Activated CD4-positive, alpha-beta T cell treated with anti-CD3 and anti-CD28 coated beads, Interleukin-2, amount 50 U/mL, for 4 hours (primary cell): ENCODE measurements at regions not wholly inside any gene's neighbourhood (a gene's known extent, or its start where the extent isn't known, plus 50 kb on each side); places are given as distances from the start of the nearest gene placed in this dataset.

Source experiments
- DNase-seq, 2 experiments: peaks; one replicate each; pipeline ENCODE4 v3.0.0-alpha.2; 2020

DNA sequence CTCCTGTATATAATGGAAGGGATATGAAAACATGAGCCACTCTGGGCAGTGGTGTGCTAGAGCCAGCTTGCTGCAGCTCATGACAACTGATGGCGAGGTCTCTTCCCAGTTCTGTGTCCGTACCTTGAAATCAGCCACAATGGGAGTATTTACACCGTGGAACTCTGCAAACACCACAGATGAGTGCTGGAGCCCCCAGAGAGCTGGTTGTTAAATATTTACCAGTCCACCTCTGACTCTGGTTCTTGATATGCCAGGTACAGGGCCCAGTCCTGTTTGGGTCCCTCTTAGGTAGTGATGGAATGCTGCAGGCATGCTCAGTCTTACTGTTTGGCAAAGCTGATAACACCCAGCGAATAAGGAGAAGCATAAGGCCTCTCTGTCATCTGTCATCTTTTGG lies 116.1 kb upstream of the GLI2 start:
- DNase-seq, result no peak

DNA sequence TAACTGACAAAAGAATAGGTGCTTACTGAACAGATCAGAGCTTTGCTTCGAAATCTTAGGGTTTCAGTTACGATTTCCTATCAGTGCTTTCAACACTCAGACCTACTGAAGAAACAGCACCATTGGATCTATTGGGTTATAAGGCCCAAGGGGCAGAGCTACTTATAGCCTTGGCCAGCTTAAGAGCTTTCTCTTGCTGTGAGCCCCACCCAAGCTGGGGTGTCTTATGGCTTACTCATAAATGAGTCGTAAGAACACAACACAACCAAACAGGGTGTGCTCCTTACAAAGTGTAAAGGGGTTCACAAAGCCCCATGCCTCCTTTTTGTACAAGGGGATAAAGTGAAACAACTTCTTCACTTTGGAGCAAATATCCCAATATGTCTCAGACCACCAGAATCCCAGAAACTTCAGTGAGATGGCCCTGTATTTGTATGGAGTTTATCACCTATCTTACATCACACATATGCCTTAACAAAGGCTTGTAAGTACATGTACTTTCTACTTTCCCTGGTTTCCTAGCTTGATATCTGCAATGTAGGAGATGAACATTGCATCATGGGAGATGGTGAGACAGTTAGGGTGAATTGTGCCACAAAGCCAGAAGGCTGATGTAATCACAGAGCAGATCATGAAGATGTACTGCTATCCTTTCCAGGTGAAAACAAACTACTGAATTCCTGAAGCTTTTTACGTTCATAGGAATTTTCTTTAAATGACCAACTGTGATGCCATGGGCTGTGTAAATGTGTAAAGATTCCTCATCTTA lies 115.5 kb upstream of the GLI2 start:
- DNase-seq, result no peak

GRCh38 chr2:120622159-120622869 lies 113.4 kb upstream of the GLI2 start:
- DNase-seq, result no peak

DNA sequence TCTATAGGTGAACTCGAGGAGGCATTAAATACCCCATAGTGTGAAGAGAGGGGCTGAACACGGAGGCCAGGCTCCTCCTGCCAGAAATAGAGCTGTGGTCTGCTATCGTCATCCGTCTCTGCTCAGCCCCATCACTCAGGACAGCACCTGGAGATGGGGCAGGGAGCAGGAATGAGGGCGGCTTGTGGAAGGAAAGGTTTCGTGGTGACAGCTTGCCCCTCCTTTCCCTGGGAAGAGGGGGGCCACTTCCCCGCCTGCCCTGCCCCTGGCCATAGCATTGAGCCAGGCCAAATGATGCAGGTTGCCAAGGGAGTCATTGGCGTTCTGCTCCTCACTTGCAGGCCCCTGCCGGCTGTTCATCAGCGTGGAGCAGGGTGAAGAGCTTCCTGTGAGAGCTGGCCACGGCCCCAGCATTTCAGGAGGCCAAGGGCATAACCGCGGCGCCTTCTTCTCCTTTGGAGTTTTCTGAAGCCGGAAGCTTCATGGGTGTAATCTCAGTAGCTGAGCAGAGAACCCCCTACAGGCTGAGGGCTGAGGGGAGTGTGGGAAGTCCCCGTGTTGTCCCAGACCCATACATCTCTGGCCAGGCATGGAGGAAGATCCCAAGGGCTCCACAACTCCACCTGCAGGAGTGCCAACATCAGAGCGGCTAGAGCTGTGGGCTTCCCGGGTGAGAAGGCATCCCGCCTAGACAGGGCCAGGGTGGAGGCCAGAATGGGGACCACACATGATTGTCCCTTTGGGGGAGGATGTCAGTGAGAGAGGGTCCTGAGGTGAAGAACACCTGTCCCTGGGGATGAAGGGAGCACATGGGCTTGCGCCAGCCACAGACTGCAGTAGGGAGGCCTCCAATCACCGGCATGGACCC lies 112.5 kb upstream of the GLI2 start:
- no peak for DNase-seq

- no peak for DNase-seq
These were observed 111.5 kb upstream of the GLI2 start for GRCh38 chr2:120624061-120624737.

DNA sequence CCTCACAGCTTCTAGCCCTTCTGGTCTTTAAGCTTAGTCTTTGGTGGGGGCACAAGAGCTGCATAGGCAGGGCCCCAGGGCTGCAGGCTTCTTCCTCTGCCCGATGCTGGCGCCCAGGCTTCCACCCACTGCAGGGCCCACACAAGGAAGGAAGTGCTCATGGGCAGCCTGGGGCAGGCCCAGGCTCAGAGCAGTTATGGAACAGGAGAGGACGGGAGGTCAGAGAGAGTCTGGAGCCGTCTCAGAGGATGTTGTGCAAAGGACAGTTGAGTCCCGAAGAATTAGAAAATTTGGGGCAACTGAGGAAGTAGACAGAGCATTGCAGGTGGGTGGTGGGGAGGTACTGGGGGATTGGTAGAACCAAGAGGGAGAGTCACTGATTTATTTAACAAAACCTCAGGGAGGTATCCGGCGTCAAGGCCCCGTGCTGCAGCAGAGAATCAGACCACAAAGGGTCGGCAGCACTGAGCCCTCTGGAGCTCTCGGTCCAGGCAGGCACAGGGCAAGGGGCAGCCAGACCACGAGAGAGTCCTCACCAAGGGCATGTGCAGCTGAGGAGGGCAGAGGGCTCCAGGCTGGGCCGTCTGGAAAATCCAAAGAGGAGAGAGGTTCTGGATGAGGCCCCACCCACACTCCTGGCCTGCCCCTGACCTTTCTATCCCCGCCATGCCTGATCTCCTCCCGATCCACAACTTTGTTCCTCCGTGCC lies 110.8 kb upstream of the GLI2 start:
- DNase-seq, result no peak

DNA sequence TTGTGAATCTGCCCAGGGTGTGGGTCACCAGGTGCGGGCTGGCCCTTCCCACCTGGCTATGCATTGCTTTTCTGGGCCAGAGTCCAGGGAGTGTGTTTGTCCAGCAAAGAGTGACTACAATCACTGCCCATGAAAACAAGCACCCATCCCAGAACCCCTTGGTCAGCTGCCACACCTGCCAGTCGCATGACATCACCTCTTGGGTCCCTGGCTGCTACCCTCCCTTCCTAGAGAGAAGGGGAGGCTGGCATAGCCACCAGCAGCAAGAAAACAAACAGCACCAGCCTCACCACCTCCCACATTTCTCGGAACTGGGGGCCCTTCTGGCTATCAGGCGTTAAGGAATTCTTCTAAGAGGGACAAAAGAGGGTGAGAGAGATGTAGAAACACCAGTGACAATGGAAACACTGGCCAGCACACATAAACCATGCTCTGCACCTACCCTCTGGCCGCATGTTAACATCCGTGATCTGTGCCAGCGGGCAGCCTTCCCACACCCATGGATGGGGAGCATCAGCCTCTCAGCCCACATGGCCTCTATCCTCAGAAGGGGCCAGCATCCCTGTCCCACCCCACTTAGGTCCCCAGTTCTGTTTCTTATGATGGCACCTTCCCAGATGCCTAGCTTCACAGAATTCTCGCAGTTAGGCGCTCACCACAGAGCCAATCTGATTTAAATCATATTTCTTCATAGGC lies 109.7 kb upstream of the GLI2 start:
- no peak for DNase-seq

- no peak for DNase-seq
These were observed 109.1 kb upstream of the GLI2 start for GRCh38 chr2:120626566-120626965.

DNA sequence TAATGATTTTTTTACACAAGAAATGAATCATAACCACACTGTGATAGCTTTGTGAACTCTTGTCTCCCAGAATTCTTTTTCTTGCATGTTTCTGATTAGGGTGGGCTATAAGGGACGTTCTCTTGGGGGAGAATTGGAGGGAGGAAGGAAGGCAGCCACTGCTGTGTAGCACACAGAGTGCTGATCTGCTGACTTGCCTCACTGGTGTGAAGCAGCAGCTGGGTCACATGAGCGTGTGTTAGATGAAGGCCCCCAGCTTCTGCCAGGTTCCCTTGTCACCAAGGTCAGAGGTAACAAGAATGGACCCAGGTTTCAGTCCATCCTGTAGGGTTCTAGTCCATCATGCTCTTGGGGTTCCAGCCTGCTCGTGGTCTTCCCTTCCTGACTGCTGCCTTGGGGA lies 107.4 kb upstream of the GLI2 start:
- DNase-seq, result no peak

- DNase-seq, result no peak
These were observed 106.3 kb upstream of the GLI2 start for GRCh38 chr2:120629241-120629895.

- DNase-seq, result no peak
These were observed 105.5 kb upstream of the GLI2 start for GRCh38 chr2:120630031-120630701.

- no peak for DNase-seq
These were observed 104.4 kb upstream of the GLI2 start for GRCh38 chr2:120631236-120631635.

DNA sequence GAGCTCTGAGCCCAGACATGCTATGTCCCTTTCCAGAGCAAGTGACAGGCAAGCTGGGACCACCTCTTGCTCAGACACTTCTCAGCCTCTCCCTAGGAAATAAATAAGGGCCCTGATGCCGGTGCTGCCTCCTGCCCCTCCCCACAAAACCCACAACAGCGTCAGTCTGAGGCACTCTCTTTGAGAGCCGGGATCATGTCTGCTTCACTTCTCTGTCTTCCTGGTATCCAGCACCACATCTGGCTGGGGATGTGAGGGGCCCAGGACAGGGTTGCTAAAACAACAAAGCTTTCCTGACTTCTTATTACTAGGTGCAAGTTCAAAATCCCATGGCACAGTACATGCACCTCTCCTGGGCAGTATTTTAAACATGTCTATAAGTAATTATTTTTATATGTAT lies 103.9 kb upstream of the GLI2 start:
- no peak for DNase-seq

- DNase-seq, result no peak
These were observed 102.6 kb upstream of the GLI2 start for GRCh38 chr2:120632796-120633646.

- DNase-seq, result no peak
These were observed 101.1 kb upstream of the GLI2 start for GRCh38 chr2:120634533-120634932.

GRCh38 chr2:120635146-120635545 lies 100.5 kb upstream of the GLI2 start:
- no peak for DNase-seq

- no peak for DNase-seq
These were observed 97.8 kb upstream of the GLI2 start for GRCh38 chr2:120637847-120638246.

DNA sequence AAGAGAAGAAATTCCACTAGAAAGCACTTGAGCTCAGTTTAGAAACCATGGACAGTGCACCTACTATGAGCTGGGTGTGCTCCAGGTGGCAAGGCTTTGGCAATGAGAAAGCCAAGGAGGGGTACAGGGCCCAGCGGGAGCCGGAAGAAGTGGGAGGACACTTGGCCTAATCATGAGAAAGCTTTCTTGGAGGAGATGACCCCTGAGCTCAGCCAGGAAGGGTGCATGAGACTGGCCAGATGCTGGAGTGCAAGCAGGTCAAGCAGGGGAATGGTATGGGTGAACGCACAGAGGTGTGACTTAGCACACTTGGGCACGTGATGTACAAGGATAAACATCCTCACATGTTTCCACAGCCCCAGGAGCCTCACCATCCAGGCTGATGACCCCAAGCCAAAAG lies 97.2 kb upstream of the GLI2 start:
- DNase-seq, result no peak

DNA sequence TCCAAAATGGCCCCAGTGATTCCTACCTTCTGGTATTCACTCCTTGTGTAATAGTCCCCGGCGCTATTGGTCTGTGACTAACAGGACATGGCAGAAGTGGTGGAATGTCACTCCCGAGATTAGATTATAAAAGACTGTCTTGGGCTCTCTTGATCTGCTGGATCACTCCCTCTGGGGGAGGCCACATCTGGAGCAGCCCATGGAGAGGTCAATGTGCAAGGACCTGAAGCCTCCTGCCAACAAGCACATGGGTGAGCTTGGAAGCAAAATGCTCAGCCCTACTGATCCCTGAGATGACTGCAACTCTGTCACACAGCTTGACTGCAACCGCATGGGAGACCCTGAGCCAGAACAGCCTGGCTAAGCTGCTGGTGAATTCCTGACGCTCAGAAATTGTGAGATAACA lies 94.3 kb upstream of the GLI2 start:
- no peak for DNase-seq

DNA sequence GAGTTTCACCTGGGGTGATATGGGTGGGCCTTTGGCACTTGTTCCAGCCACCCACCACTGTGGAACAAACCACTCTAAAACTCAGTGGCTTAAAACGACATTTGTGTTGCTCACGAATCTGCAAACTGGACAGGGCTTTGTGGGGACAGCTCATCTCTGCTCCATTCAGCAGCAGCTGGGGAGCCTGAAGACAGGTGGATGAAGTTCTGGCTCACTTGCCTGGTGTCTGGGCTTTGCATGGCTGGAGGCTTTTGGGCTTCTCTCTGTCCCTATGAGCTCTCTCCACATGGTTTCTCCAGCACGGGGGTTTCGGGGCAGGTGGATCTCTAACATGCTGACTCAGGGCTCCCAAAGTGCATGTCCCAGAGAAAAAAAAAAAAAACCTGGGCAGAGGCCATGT lies 93.0 kb upstream of the GLI2 start:
- no peak for DNase-seq
